HAP-1 (cell line): ENCODE measurements at regions not wholly inside any gene's neighbourhood (a gene's known extent, or its start where the extent isn't known, plus 50 kb on each side); places are given as distances from the start of the nearest gene placed in this dataset.

Experiments used
- DNase-seq, 2 experiments: peaks; one replicate each; pipeline ENCODE4 v3.0.0-alpha.2; 2016 to 2020; ENCODE audit warnings: low spot score in 2 of 2
- H3K27me3 ChIP-seq: fragments of 250-450 bp; sonication (Bioruptor Pico); 2 replicates; pipeline ENCODE4 v1.5.1; 2020; ENCODE audit warnings: low read depth, mild to moderate bottlenecking, moderate library complexity
- H3K36me3 ChIP-seq: fragments of 250-450 bp; sonication (Bioruptor Pico); replicated peaks from 2 replicates; pipeline ENCODE4 v1.5.1; 2020; ENCODE audit warnings: mild to moderate bottlenecking
- H3K4me1 ChIP-seq: fragments of 250-450 bp; sonication (Bioruptor Pico); 2 replicates; pipeline ENCODE4 v1.5.1; 2020; ENCODE audit warnings: mild to moderate bottlenecking
- H3K4me3 ChIP-seq: fragments of 250-450 bp; sonication (Bioruptor Pico); 2 replicates; pipeline ENCODE4 v1.5.1; 2020; ENCODE audit warnings: mild to moderate bottlenecking, moderate library complexity
- H3K9me3 ChIP-seq: fragments of 250-450 bp; sonication (Bioruptor Pico); 2 replicates; pipeline ENCODE4 v1.5.1; 2020; ENCODE audit warnings: mild to moderate bottlenecking, moderate library complexity
- in situ Hi-C: fragments of 300-500 bp; cut with MboI; formaldehyde crosslinking; loops from 3 replicates; pipeline ENCODE4 v1.14.3; 2020; ENCODE audit warnings: low sequenced_read_pairs, inconsistent platforms, mixed read lengths

DNA sequence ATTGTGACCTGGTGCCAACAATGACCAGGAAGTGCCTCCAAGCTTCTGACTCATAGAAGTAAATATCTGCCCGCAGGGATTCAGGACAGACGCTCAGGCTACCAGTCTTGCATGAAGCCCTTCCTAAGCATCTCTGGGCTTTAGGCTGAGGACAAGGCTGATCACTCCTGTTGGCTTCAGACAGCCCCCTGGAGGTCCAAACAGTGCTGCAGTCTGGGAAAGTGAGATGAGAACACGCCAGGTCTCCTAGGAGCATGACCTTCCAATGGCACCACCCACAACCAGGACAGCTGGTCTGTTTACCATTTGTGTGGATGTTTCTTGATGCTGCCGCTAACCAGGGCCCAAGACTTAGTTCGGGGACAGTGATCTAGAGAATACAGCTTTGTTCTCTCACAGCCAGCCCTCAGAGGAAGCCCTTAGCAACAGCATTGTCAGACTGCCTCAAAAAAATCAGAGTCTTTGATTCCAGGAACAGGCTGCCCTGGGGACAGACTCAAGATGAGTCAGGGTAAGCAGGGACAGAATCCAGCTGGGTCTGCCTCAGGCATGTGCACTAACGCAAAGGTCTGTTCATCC is 111.2 kb downstream of the ZNF280B start:
- peaks cover 3% of the 10 kb centered on the region; the same call in 1 of the 2 replicates for H3K27me3 ChIP-seq
- no peaks in the 10 kb centered on the region for H3K36me3 ChIP-seq
- no peak for DNase-seq
- H3K4me1 ChIP-seq: no peaks in the 10 kb centered on the region
- H3K9me3 ChIP-seq: no peaks in the 10 kb centered on the region
- in situ Hi-C loops: loop anchor here (5.0 kb wide), 1 partner anchor 50 kb away; no protein-coding TSS in a partner anchor
- no peak overlapping the region for H3K4me3 ChIP-seq

DNA sequence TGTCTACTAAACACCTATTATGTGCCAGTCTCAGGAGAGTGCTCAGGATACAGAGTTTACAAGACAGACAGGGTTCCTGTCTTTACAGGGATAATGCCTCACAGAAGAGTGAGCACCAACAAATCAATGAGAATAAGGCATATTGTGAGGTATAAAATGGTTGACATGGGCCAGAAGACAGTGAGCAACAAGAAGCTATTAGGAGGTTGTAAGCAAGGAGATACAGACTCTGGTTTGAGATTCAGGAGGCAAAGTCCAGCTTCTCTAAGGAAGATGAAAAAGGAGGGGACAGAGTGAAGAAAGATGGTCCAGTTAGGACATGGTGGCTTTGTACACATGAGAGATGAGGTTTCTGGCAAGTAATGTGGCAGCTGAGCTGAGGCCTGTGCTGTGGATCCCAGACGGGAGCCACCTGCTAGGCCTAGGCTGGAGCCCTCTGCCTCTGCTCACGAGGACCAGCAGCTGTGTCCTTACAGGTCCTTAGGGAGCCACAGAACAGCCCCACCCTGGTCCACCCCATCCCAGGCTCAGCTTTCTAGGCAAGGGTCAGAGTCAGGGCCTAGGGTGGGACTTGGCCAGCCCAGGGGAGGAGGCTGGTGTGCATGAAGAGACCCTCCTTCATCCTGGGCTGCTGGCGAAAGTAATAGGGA is 110.5 kb downstream of the ZNF280B start:
- Histone ChIP-seq H3K36me3 (no peaks in the 10 kb centered on the region), H3K4me3 (no peak overlapping the region), H3K4me1 (no peaks in the 10 kb centered on the region), H3K27me3 (peaks cover 3% of the 10 kb centered on the region; the same call in 1 of the 2 replicates), H3K9me3 (no peaks in the 10 kb centered on the region)
- DNase-seq: no peak
- in situ Hi-C loops: loop anchor here (5.0 kb wide), 1 partner anchor 51 kb away; no protein-coding TSS in a partner anchor

DNA sequence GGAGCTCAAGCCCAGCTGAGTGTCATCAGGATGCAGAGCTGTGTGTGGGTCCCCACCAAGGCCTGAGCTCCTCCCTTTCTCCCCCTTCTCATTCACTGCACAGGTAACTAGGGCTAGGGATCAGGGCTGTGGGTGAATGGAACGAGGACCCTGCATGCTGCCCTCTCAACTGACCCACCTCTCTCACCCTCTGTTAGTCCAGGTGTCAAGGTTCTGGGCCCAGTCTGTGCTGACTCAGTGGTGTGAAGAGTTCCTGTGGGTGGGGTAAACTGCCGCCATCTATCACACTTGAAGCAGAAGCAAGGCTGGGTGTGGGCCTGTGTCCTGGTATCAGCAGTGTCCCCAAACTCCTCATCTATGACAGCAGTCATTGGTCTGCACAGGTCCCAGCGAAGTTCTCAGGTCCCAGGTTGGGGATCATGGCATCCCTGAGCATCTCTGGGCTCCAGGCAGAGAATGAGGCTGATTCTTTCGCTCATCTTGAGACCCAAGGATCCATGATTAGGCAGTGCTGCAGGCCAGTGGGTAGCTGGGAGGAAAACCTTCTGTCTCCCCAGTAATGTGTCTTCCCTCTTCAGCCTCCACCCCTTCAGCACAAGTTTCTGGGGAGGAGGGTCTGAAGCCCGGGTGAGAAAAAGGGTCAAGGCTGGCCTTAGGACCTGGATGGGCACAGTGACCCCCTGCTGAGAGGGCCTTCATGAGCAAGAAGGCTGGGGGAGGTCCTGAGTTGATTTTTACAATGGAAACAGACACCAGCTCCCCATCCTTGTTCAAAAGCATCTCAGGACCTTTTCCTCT is 109.8 kb downstream of the ZNF280B start:
- no peaks in the 10 kb centered on the region for H3K4me1 ChIP-seq
- H3K27me3 ChIP-seq: peaks cover 3% of the 10 kb centered on the region; the same call in 1 of the 2 replicates
- no peaks in the 10 kb centered on the region for H3K36me3 ChIP-seq
- no peak for DNase-seq
- no peaks in the 10 kb centered on the region for H3K9me3 ChIP-seq
- H3K4me3 ChIP-seq: no peak overlapping the region
- in situ Hi-C loops: loop anchor here (5.0 kb wide), 1 partner anchor 51 kb away; no protein-coding TSS in a partner anchor

DNA sequence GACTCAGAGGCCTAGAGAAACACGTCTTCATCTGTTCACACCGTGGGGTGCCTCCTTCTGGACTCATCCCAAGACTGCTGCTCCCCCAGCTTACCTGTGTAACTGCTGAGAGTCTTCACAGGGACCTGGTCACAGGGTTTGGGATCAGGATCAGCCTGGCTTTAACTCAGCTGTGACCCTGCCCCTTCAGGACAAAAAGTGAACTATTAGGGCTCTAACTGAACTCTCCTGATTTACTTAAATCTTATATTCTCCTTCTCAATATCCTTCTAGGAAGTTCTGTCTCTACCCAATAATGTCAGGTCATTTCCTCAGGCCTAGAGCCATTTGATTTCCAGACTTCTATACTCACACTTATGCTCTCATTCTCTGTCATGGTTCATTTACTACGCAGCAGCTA is 108.4 kb downstream of the ZNF280B start:
- H3K9me3 ChIP-seq: no peaks in the 10 kb centered on the region
- peaks cover 3% of the 10 kb centered on the region for H3K27me3 ChIP-seq
- H3K4me1 ChIP-seq: no peaks in the 10 kb centered on the region
- DNase-seq: no peak
- in situ Hi-C loops: no loop called here
- no peaks in the 10 kb centered on the region for H3K36me3 ChIP-seq
- H3K4me3 ChIP-seq: no peak overlapping the region

DNA sequence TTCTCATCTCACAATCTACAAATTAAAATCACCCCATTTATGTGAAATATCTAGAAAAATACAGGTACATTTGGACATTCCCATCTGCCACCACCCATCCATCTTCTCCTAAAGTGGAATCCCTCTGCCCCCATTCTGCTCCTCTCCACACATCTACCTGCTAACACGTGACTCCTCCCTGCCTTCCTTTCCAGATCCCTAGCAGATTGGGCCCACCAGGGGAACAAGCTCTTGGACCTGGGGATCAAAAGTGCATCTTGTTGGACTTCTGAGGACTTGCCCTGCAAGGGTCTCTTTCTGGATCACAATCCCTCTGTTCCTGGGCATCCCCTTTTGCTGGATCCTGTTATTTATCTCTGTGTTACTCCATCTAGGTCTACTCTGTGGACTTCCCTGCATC is 107.6 kb downstream of the ZNF280B start:
- Histone ChIP-seq H3K4me3 (no peak overlapping the region), H3K9me3 (no peaks in the 10 kb centered on the region), H3K36me3 (no peaks in the 10 kb centered on the region), H3K27me3 (no peaks in the 10 kb centered on the region; the same call in none of the 2 replicates), H3K4me1 (no peaks in the 10 kb centered on the region)
- no peak for DNase-seq
- in situ Hi-C loops: no loop called here

DNA sequence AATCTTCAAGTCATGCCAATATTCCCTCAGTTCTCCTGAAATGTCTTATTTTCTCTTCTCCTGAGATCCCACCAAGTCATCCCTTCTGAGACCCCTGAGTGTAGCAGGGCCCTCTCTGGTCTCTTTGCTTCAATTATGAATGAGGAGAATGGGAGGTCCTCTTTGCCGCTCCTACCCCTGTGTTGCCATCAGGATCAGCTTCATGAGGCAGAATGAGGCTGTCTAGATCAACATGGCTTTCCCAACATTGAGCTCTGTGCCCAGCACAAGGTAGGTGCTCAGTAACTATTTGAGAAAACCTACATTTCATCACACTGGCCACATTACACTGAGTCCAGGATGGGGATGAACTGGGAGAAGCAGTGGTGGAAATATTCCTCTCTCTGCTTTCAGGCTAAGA is 107.2 kb downstream of the ZNF280B start:
- no peaks in the 10 kb centered on the region for H3K4me1 ChIP-seq
- no peaks in the 10 kb centered on the region for H3K36me3 ChIP-seq
- in situ Hi-C loops: no loop called here
- no peak overlapping the region for H3K4me3 ChIP-seq
- no peaks in the 10 kb centered on the region for H3K9me3 ChIP-seq
- H3K27me3 ChIP-seq: no peaks in the 10 kb centered on the region; the same call in none of the 2 replicates
- DNase-seq: no peak

DNA sequence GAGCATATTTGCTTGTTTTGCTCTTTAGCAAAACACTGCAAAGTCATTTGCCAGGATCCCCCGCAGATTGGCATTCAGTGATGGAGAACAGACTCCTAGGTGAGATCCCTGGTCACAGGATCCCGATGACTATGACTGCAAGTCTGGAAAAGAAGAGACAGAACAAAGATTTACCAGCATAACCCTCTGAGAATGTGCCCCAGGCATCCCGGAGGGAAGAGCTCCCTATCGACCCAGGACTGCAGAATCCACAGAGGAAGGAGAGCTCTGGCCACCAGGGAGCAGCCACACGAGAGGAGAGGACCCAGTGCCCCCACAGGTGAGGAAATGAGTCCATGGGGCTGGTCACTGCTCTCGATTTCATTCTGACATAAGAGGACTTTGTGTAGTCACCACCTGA is 105.2 kb downstream of the ZNF280B start:
- Histone ChIP-seq H3K9me3 (no peaks in the 10 kb centered on the region), H3K4me1 (no peaks in the 10 kb centered on the region), H3K4me3 (no peak overlapping the region), H3K36me3 (no peaks in the 10 kb centered on the region), H3K27me3 (peaks cover 15% of the 10 kb centered on the region)
- DNase-seq: no peak
- in situ Hi-C loops: no loop called here

DNA sequence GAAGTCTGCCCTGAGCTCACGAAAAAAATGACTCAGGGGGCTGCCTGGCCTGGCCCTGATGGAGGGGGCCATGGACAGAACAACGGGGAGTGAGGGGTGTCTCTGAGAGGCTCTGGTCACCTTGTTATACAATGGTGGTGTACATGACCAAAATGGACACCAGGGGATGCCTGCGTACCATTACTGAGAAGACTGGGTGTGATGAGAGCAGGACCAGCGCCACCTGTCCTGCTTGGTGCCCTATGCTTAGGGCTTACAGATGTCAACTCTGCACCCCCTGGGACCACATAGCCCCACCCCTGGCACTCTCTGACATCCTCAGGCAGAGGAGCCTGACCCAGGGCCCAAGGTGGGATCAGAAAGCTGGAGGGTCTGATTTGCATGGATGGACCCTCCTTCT is 104.8 kb downstream of the ZNF280B start:
- H3K4me1 ChIP-seq: no peaks in the 10 kb centered on the region
- no peak for DNase-seq
- no peaks in the 10 kb centered on the region for H3K9me3 ChIP-seq
- H3K27me3 ChIP-seq: peaks cover 17% of the 10 kb centered on the region
- H3K36me3 ChIP-seq: no peaks in the 10 kb centered on the region
- H3K4me3 ChIP-seq: no peak overlapping the region
- in situ Hi-C loops: no loop called here

DNA sequence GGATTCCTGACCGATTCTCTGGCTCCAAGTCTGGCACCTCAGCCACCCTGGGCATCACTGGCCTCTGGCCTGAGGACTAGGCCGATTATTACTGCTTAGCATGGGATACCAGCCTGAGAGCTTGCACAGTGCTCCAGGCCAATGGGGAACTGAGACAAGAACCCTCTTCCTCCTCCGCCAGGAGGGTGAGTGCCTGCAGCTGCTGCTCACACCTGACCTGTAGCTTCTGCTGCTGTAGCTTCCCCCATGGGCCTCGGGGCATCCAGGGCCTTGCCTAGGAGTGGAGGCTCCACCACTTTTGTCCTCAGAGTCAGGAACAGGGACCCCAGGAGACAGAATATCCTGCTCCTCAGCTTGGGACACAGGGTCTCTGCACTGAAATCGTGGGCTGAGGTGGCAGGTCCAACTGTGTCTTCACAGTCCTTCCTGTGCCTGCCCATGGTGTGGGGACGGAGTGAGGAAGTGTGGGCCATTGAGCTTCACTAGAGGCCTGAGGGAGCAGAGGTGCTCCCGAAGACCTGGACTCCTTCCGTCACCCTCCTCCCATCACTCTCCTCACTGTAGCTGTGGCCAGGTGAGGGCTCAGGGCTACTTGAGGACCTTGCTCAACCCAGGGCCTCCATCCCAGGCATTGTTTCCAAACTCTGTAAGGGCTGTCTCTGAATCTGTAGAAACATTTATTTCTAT is 103.8 kb downstream of the ZNF280B start:
- H3K27me3 ChIP-seq: peaks cover 19% of the 10 kb centered on the region
- H3K9me3 ChIP-seq: no peaks in the 10 kb centered on the region
- DNase-seq: no peak
- no peaks in the 10 kb centered on the region for H3K4me1 ChIP-seq
- H3K4me3 ChIP-seq: no peak overlapping the region
- in situ Hi-C loops: no loop called here
- H3K36me3 ChIP-seq: no peaks in the 10 kb centered on the region

DNA sequence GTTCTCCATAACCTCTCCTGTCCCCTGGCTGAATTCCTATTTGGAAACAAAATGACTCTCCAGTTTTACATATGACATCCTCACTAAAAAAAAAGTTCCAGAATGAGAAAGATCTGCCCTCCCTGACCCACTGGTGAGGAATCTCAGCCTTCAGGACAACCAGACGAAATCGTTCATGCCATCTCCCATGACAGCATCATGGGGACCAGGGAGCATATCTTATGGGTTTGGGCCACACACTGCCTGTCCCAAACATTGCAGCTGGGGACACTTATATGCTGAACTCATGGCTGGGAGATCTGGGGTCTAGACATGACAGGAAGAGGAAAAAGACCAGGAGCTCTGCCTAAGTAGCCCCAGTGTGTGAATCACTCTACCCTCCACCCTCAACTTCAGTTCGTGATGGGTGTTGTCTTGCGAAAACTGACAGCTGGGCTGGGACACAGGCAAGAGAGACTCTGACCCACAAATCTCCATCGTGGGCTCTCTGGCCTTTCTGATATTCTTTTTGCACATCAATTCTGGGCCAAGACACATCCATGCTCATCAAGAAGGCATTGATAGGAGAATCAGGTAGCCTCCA is 102.0 kb downstream of the ZNF280B start:
- Histone ChIP-seq H3K4me1 (no peaks in the 10 kb centered on the region), H3K27me3 (peaks cover 26% of the 10 kb centered on the region)

DNA sequence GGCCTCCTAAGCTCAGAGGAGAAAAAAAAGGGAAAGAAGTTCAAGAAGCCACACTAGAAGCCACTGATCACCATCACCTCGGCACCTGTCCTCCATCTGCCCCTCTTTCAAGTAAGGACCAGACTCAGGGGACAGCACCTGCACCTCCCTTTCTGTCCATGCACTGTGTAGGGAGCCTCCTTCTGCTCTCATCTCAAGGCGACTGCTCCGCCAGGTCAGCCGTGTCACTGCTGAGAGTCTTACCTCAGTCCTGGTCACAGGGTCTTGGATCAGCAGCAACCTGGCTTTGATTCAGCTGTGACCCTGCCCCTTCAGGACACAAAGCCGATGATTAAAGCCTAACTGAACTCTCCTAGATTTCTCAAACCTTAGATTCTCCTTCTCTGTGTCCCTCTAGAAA is 101.5 kb downstream of the ZNF280B start:
- in situ Hi-C loops: no loop called here
- no peak for DNase-seq
- Histone ChIP-seq H3K36me3 (no peaks in the 10 kb centered on the region), H3K4me1 (no peaks in the 10 kb centered on the region), H3K27me3 (peaks cover 26% of the 10 kb centered on the region), H3K9me3 (no peaks in the 10 kb centered on the region), H3K4me3 (no peak overlapping the region)

More for the DNA sequence above, 102.0 kb downstream of the ZNF280B start:
- no peak overlapping the region for H3K4me3 ChIP-seq
- H3K36me3 ChIP-seq: no peaks in the 10 kb centered on the region
- H3K9me3 ChIP-seq: no peaks in the 10 kb centered on the region
- DNase-seq: no peak
- in situ Hi-C loops: no loop called here

DNA sequence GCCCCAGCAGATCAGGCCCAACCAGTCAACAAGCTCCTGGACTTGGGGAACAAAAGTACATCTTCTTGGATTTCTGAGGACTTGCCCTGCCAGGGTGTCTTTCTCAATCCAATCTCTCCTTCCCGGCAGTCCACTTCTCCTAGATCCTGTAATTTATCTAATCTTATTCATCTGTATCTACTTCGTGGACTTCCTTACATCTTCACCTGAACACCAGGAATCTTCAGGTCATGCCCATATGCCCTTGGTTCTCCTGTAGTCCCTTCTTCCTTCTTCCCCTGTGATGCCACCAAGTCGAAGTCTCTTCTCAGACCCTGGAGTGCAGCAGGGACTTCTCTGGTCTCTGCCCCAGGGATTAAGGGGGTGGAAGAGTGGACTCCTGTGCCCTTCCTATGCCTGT is 100.3 kb downstream of the ZNF280B start:
- Histone ChIP-seq H3K36me3 (no peaks in the 10 kb centered on the region), H3K27me3 (peaks cover 26% of the 10 kb centered on the region), H3K9me3 (no peaks in the 10 kb centered on the region), H3K4me1 (no peaks in the 10 kb centered on the region), H3K4me3 (no peak overlapping the region)
- in situ Hi-C loops: no loop called here
- no peak for DNase-seq
